SK-N-SH treated with all-trans-retinoic acid at 6 μM for 48 hours (cell line): ENCODE measurements at regions not wholly inside any gene's neighbourhood (a gene's known extent, or its start where the extent isn't known, plus 50 kb on each side); places are given as distances from the start of the nearest gene placed in this dataset.

Source experiments
- ATAC-seq: fragments of 200-7000 bp; cut with Tn5 transposase; 3 replicates; pipeline ENCODE4 v1.9.1; 2020; ENCODE audit warnings: mild to moderate bottlenecking, moderate library complexity
- ARNTL ChIP-seq: fragments of 450-650 bp; formaldehyde crosslinking; IDR thresholded peaks from 2 replicates; pipeline ENCODE4 v1.5.0; 2020; ENCODE audit warnings: low read depth, mild to moderate bottlenecking, moderate library complexity, borderline replicate concordance
- BACH2 ChIP-seq: fragments of 250-450 bp; sonication (Bioruptor Pico); IDR thresholded peaks from 2 replicates; pipeline ENCODE4 v1.9.0; 2021; ENCODE audit warnings: mild to moderate bottlenecking, borderline replicate concordance
- CREB5 ChIP-seq: fragments of 250-450 bp; sonication (Bioruptor Pico); IDR thresholded peaks from 2 replicates; pipeline ENCODE4 v1.5.1; 2020; ENCODE audit warnings: low read depth, mild to moderate bottlenecking, moderate library complexity
- CSDC2 ChIP-seq: fragments of 250-450 bp; sonication (Bioruptor Pico); IDR thresholded peaks from 2 replicates; pipeline ENCODE4 v1.5.0; 2020; ENCODE audit warnings: mild to moderate bottlenecking, moderate library complexity
- ESRRG ChIP-seq: fragments of 250-450 bp; sonication (Bioruptor Pico); IDR thresholded peaks from 2 replicates; pipeline ENCODE4 v1.6.1; 2021; ENCODE audit warnings: mild to moderate bottlenecking
- GLIS3 ChIP-seq: fragments of 250-450 bp; sonication (Bioruptor Pico); IDR thresholded peaks from 2 replicates; pipeline ENCODE4 v1.5.0; 2020; ENCODE audit warnings: mild to moderate bottlenecking, moderate library complexity
- ISL1 ChIP-seq: fragments of 250-450 bp; sonication (Bioruptor Pico); IDR thresholded peaks from 2 replicates; pipeline ENCODE4 v2.1.2; 2022; ENCODE audit warnings: mild to moderate bottlenecking, moderate library complexity
- OSR1 ChIP-seq: fragments of 250-450 bp; sonication (Bioruptor Pico); IDR thresholded peaks from 2 replicates; pipeline ENCODE4 v1.8.0; 2022; ENCODE audit warnings: moderate library complexity, mild to moderate bottlenecking, inconsistent platforms
- PPARA ChIP-seq: fragments of 250-450 bp; sonication (Bioruptor Pico); IDR thresholded peaks from 2 replicates; pipeline ENCODE4 v1.5.0; 2020; ENCODE audit warnings: mild to moderate bottlenecking, borderline replicate concordance
- RARB ChIP-seq: fragments of 250-450 bp; sonication (Bioruptor Pico); IDR thresholded peaks from 2 replicates; pipeline ENCODE4 v1.8.0; 2021; ENCODE audit warnings: mild to moderate bottlenecking, moderate library complexity
- SNAI2 ChIP-seq: fragments of 250-450 bp; sonication (Bioruptor Pico); IDR thresholded peaks from 2 replicates; pipeline ENCODE4 v1.5.0; 2020; ENCODE audit warnings: mild to moderate bottlenecking, moderate library complexity
- TCF4 ChIP-seq: fragments of 250-450 bp; sonication (Bioruptor Pico); IDR thresholded peaks from 2 replicates; pipeline ENCODE4 v1.8.0; 2021; ENCODE audit warnings: mild to moderate bottlenecking, moderate library complexity, borderline replicate concordance
- TOX ChIP-seq: fragments of 250-450 bp; sonication (Bioruptor Pico); IDR thresholded peaks from 2 replicates; pipeline ENCODE4 v1.8.0; 2021; ENCODE audit warnings: mild to moderate bottlenecking, moderate library complexity, borderline replicate concordance
- TSHZ2 ChIP-seq: fragments of 250-450 bp; sonication (Bioruptor Pico); IDR thresholded peaks from 2 replicates; pipeline ENCODE4 v1.5.0; 2020; ENCODE audit warnings: mild to moderate bottlenecking, moderate library complexity
- ZC3H10 ChIP-seq: fragments of 250-450 bp; sonication (Bioruptor Pico); IDR thresholded peaks from 2 replicates; pipeline ENCODE4 v1.5.1; 2021; ENCODE audit warnings: mild to moderate bottlenecking, moderate library complexity
- ZFP3 ChIP-seq: fragments of 250-450 bp; sonication (Bioruptor Pico); IDR thresholded peaks from 2 replicates; pipeline ENCODE4 v1.5.0; 2020; ENCODE audit warnings: mild to moderate bottlenecking, moderate library complexity
- ZFP30 ChIP-seq: fragments of 450-650 bp; formaldehyde crosslinking; IDR thresholded peaks from 2 replicates; pipeline ENCODE4 v1.5.0; 2022; ENCODE audit warnings: mild to moderate bottlenecking, moderate library complexity
- ZNF70 ChIP-seq: fragments of 450-650 bp; formaldehyde crosslinking; IDR thresholded peaks from 2 replicates; pipeline ENCODE4 v1.5.0; 2020; ENCODE audit warnings: mild to moderate bottlenecking, moderate library complexity
- ZNF8 ChIP-seq: fragments of 450-650 bp; formaldehyde crosslinking; IDR thresholded peaks from 2 replicates; pipeline ENCODE4 v1.5.0; 2020; ENCODE audit warnings: mild to moderate bottlenecking, moderate library complexity
- TF ChIP-seq, protein P1 (sequence below): fragments of 250-450 bp; sonication (Bioruptor Pico); IDR thresholded peaks from 2 replicates; pipeline ENCODE4 v1.8.0; 2020; ENCODE audit warnings: mild to moderate bottlenecking, moderate library complexity, borderline replicate concordance
- TF ChIP-seq, protein P2 (sequence below): fragments of 250-450 bp; sonication (Bioruptor Pico); IDR thresholded peaks from 2 replicates; pipeline ENCODE4 v1.8.0; 2021; ENCODE audit warnings: low read depth, mild to moderate bottlenecking, moderate library complexity, borderline replicate concordance
- TF ChIP-seq, protein P3 (sequence below): fragments of 250-450 bp; sonication (Bioruptor Pico); IDR thresholded peaks from 2 replicates; pipeline ENCODE4 v1.5.1; 2021; ENCODE audit warnings: mild to moderate bottlenecking, moderate library complexity

GRCh38 chr4:14726441-14726840, 275.8 kb upstream of the CPEB2 start:
- TF ChIP-seq ESRRG (CRISPR knock-in tag) (no peak), ARNTL (no peak)
- ATAC-seq, result no peak

DNA sequence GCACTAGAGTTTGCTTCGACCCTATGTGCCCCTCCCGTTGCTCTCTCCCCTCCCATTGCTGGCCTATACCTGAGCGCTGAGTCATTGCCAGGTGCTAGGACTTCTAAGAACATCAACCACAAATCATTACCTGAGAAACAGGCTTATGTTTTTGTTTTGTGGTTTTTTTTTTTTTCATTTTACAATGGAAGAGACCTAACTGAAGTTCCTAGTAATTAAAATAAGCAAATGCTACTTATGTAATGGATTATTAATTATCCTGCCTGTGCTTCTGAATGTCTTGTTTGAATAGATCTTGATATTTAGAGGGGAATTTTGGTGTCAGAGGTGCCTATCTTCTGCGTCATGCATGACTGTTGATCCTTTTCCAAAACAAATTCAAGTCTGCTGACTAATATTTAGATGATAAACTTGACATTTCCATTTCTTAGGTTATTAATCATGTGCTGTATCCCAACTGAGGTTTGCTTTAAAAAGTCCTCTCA, 275.4 kb upstream of the CPEB2 start:
- no peak for ATAC-seq
- TF ChIP-seq ESRRG (CRISPR knock-in tag), result no peak
- TF ChIP-seq CSDC2, result no peak
- no peak for TF ChIP-seq RARB (CRISPR knock-in tag)
- TF ChIP-seq ZNF70 (CRISPR knock-in tag), result no peak
- no peak for TF ChIP-seq BACH2 (CRISPR knock-in tag)
- TF ChIP-seq, protein P1, sequence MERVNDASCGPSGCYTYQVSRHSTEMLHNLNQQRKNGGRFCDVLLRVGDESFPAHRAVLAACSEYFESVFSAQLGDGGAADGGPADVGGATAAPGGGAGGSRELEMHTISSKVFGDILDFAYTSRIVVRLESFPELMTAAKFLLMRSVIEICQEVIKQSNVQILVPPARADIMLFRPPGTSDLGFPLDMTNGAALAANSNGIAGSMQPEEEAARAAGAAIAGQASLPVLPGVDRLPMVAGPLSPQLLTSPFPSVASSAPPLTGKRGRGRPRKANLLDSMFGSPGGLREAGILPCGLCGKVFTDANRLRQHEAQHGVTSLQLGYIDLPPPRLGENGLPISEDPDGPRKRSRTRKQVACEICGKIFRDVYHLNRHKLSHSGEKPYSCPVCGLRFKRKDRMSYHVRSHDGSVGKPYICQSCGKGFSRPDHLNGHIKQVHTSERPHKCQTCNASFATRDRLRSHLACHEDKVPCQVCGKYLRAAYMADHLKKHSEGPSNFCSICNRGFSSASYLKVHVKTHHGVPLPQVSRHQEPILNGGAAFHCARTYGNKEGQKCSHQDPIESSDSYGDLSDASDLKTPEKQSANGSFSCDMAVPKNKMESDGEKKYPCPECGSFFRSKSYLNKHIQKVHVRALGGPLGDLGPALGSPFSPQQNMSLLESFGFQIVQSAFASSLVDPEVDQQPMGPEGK, result no peak
- TF ChIP-seq OSR1 (CRISPR knock-in tag), result no peak
- TF ChIP-seq, protein P2, sequence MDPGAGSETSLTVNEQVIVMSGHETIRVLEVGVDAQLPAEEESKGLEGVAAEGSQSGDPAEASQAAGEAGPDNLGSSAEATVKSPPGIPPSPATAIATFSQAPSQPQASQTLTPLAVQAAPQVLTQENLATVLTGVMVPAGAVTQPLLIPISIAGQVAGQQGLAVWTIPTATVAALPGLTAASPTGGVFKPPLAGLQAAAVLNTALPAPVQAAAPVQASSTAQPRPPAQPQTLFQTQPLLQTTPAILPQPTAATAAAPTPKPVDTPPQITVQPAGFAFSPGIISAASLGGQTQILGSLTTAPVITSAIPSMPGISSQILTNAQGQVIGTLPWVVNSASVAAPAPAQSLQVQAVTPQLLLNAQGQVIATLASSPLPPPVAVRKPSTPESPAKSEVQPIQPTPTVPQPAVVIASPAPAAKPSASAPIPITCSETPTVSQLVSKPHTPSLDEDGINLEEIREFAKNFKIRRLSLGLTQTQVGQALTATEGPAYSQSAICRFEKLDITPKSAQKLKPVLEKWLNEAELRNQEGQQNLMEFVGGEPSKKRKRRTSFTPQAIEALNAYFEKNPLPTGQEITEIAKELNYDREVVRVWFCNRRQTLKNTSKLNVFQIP, result no peak
- no peak for TF ChIP-seq ARNTL

DNA sequence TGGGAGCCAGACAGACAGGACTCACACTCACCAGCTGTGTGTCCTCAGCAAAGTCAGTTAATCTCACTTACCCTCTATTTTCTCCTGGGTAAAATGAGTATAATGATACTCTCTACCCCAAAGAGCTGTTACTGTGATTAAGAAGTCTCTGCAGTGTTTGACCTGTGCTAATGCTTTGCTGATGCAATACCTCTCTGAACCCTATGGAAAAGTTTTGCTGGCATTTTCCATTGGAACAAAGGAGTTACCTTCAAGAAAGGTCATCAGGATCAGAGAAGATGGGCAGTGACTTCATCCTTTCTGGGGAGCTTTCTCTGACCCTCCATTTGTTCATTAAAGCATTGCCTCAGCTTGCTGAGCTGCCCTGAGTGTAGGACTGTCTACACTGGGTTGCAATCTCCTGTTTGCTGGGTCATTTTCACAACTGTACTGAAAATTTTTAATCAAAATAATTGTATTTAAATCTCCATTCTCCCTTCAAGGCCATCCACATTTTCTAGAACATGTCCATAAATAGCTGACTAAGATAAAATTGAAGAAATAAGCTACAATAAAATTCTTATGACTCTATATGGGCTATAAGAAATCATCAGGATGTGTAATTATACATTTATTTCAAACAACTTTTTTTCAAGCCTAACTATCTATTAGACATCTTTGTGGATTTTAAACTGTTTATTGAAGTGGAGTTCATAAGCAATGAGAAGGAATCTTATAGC, 272.8 kb upstream of the CPEB2 start:
- TF ChIP-seq CREB5 (CRISPR knock-in tag), result no peak
- no peak for ATAC-seq

DNA sequence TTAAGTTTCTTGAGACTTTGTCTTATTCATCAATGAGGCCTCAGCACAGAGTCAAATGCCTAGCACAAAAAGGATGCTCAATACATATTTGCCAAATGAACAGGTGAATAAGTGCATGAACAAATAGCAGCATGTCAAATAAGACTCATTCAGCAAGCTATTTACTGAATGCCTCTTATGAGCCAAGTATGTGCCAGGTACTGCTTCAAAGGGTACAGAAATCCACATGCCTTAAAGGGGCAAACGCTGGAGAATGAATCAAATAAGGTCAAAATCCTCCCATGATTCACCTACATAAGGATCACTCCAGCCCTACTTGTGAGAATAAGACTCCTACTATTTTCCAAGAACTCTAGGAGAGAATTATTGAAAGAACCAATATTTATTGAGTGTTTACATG, 260.2 kb upstream of the CPEB2 start:
- TF ChIP-seq SNAI2 (no peak), ZNF8 (no peak), GLIS3 (CRISPR knock-in tag) (no peak), CSDC2 (no peak), ZFP3 (CRISPR knock-in tag) (no peak), TCF4 (CRISPR knock-in tag) (no peak), ZFP30 (CRISPR knock-in tag) (no peak), RARB (CRISPR knock-in tag) (no peak), OSR1 (CRISPR knock-in tag) (no peak), ZC3H10 (CRISPR knock-in tag) (no peak), ISL1 (CRISPR knock-in tag) (no peak)
- TF ChIP-seq, protein P3, sequence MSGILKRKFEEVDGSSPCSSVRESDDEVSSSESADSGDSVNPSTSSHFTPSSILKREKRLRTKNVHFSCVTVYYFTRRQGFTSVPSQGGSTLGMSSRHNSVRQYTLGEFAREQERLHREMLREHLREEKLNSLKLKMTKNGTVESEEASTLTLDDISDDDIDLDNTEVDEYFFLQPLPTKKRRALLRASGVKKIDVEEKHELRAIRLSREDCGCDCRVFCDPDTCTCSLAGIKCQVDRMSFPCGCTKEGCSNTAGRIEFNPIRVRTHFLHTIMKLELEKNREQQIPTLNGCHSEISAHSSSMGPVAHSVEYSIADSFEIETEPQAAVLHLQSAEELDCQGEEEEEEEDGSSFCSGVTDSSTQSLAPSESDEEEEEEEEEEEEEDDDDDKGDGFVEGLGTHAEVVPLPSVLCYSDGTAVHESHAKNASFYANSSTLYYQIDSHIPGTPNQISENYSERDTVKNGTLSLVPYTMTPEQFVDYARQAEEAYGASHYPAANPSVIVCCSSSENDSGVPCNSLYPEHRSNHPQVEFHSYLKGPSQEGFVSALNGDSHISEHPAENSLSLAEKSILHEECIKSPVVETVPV (CRISPR knock-in tag), result no peak
- ATAC-seq, result no peak

GRCh38 chr4:14743172-14743571, 259.1 kb upstream of the CPEB2 start:
- no peak for ATAC-seq
- TF ChIP-seq ZFP3 (CRISPR knock-in tag), result no peak
- no peak for TF ChIP-seq CREB5 (CRISPR knock-in tag)
- no peak for TF ChIP-seq BACH2 (CRISPR knock-in tag)
- TF ChIP-seq ARNTL, result no peak
- TF ChIP-seq CSDC2, result no peak
- TF ChIP-seq ZFP30 (CRISPR knock-in tag), result no peak
- no peak for TF ChIP-seq PPARA (CRISPR knock-in tag)
- no peak for TF ChIP-seq TSHZ2
- TF ChIP-seq, protein P3 (CRISPR knock-in tag), result no peak
- no peak for TF ChIP-seq ZNF70 (CRISPR knock-in tag)
- no peak for TF ChIP-seq TOX
- no peak for TF ChIP-seq TCF4 (CRISPR knock-in tag)
- TF ChIP-seq SNAI2, result no peak
- no peak for TF ChIP-seq ZNF8
- TF ChIP-seq RARB (CRISPR knock-in tag), result no peak
